GM12878 (cell line): ENCODE measurements at regions not wholly inside any gene's neighbourhood (a gene's known extent, or its start where the extent isn't known, plus 50 kb on each side); places are given as distances from the start of the nearest gene placed in this dataset.

Source experiments
- ATAC-seq: fragments of 200-7000 bp; cut with Tn5 transposase; 3 replicates; pipeline ENCODE4 v1.9.1; 2020; ENCODE audit warnings: mild to moderate bottlenecking, moderate library complexity
- BruUV-seq: library from RNA; stranded (reverse); fragments of 400-500 nt; replicated peaks from 2 replicates; lab custom pipeline; 2021; lab: Mats Ljungman, UMichigan
- CTCF ChIA-PET: fragments of 300-600 bp; sonication (Branson Sonifier 250); formaldehyde crosslinking; extraction: SDS; loops from one replicate; lab custom pipeline; 2021; ENCODE audit warnings: inconsistent platforms; lab: Yijun Ruan, JAX
- POLR2A ChIA-PET: fragments of 350-600 bp; formaldehyde crosslinking; extraction: SDS; loops from one replicate; lab custom pipeline; 2021; ENCODE audit warnings: inconsistent platforms; lab: Charles Lee
- RAD21 ChIA-PET: fragments of 300-600 bp; sonication (Branson Sonifier 250); formaldehyde crosslinking; loops from one replicate; lab custom pipeline; 2023; ENCODE audit warnings: antibody characterized with exemption; ENCODE audit not compliant: unreplicated experiment; lab: Charles Lee
- SMC1A ChIA-PET: fragments of 300-600 bp; sonication (Branson Sonifier 250); formaldehyde crosslinking; loops from one replicate; lab custom pipeline; 2023; ENCODE audit not compliant: unreplicated experiment, uncharacterized antibody; lab: Charles Lee
- DNase-seq: peaks from one replicate; pipeline ENCODE4 v3.0.0-alpha.2; 2011; ENCODE audit warnings: low read depth, low spot score
- FAIRE-seq: peaks from 3 replicates; lab custom pipeline; 2011; peaks lifted over from hg19 to GRCh38; lab: Jason Lieb, UNC
- H2AFZ ChIP-seq: 2 replicates; pipeline ENCODE4 v1.6.0; 2011; ENCODE audit warnings: low read depth, low read length, control low read depth; ENCODE audit not compliant: control insufficient read depth
- H3K27ac ChIP-seq: 2 replicates; pipeline ENCODE4 v1.5.1; 2011; ENCODE audit warnings: control low read depth; ENCODE audit not compliant: control insufficient read depth, insufficient read depth
- H3K27me3 ChIP-seq, 2 experiments: replicated peaks in 1 of 2; 2 replicates each; pipeline versions ENCODE4 v1.6.0 to v1.6.1; 2011; ENCODE audit warnings: low read length in 1 of 2; ENCODE audit not compliant: control insufficient read depth in 2 of 2, insufficient read depth in 2 of 2
- H3K36me3 ChIP-seq, 2 experiments: 2 replicates each; pipeline ENCODE4 v1.5.1; 2011; ENCODE audit warnings: low read length in 1 of 2; ENCODE audit not compliant: control insufficient read depth in 2 of 2, insufficient read depth in 2 of 2
- H3K4me1 ChIP-seq: 2 replicates; pipeline ENCODE4 v1.6.1; 2011; ENCODE audit warnings: mild to moderate bottlenecking, low read length, moderate library complexity, mixed read lengths; ENCODE audit not compliant: control insufficient read depth, insufficient read depth
- H3K4me2 ChIP-seq: 2 replicates; pipeline ENCODE4 v1.6.0; 2011; ENCODE audit warnings: control low read depth; ENCODE audit not compliant: control insufficient read depth, insufficient read depth
- H3K4me3 ChIP-seq: fragments of 200-600 bp; sonication (generic); 2 replicates; pipeline ENCODE4 v1.5.1; 2016
- H3K79me2 ChIP-seq: 2 replicates; pipeline ENCODE4 v1.6.0; 2011; ENCODE audit warnings: low read length; ENCODE audit not compliant: control insufficient read depth, insufficient read depth
- H3K9ac ChIP-seq: 2 replicates; pipeline ENCODE4 v1.8.0; 2011; ENCODE audit warnings: low read length, control low read depth, mixed read lengths; ENCODE audit not compliant: control insufficient read depth, insufficient read depth
- H3K9me3 ChIP-seq: replicated peaks from 3 replicates; pipeline ENCODE4 v1.5.1; 2011; ENCODE audit warnings: mild to moderate bottlenecking, low read length; ENCODE audit not compliant: control insufficient read depth, insufficient read depth
- H4K20me1 ChIP-seq: 2 replicates; pipeline ENCODE4 v1.6.0; 2011; ENCODE audit not compliant: control insufficient read depth, insufficient read depth
- CEBPZ ChIP-seq: fragments of 150-350 bp; IDR thresholded peaks from 2 replicates; pipeline ENCODE4 v1.6.1; 2016; ENCODE audit warnings: low read depth, low read length
- NFIC ChIP-seq: IDR thresholded peaks from 2 replicates; pipeline ENCODE4 v1.6.1; 2012; ENCODE audit warnings: low read depth, mild to moderate bottlenecking, inconsistent platforms, low read length, moderate library complexity
- SKIL ChIP-seq: fragments of 450-650 bp; IDR thresholded peaks from 2 replicates; pipeline ENCODE4 v1.6.1; 2017; ENCODE audit warnings: mild to moderate bottlenecking, low read depth, inconsistent platforms; ENCODE audit not compliant: poor library complexity, severe bottlenecking
- ZNF274 ChIP-seq: IDR thresholded peaks from one replicate; pipeline ENCODE4 v1.8.0; 2011; ENCODE audit not compliant: insufficient read length, insufficient read depth
- ZNF592 ChIP-seq: fragments of 450-650 bp; IDR thresholded peaks from 2 replicates; pipeline ENCODE4 v1.6.1; 2017; ENCODE audit warnings: mild to moderate bottlenecking, moderate library complexity
- WGBS: methylation state at CpG from one replicate; pipeline ENCODE4 v1.1.6; 2016; ENCODE audit warnings: low lambda C conversion rate; ENCODE audit not compliant: insufficient replicate concordance, insufficient coverage; ENCODE audit errors: missing lambda C conversion rate; 5-methylcytosine and 5-hydroxymethylcytosine counted together
- in situ Hi-C: fragments of 300-500 bp; cut with MboI; formaldehyde crosslinking; loops from 9 replicates; pipeline ENCODE4 v1.14.3; 2018; ENCODE audit warnings: mixed read lengths
- intact Hi-C: fragments of 100-400 bp; cut with micrococcal nuclease; formaldehyde crosslinking; loops from one replicate; pipeline ENCODE4 v1.14.2; 2022; ENCODE audit not compliant: unreplicated experiment
- TF ChIP-seq, protein P1 (sequence below): IDR thresholded peaks from 2 replicates; pipeline ENCODE4 v1.6.1; 2011; ENCODE audit warnings: borderline replicate concordance, low read depth, mild to moderate bottlenecking, moderate library complexity, mixed read lengths, low read length; ENCODE audit not compliant: insufficient read depth; ENCODE audit errors: extremely low read length

DNA sequence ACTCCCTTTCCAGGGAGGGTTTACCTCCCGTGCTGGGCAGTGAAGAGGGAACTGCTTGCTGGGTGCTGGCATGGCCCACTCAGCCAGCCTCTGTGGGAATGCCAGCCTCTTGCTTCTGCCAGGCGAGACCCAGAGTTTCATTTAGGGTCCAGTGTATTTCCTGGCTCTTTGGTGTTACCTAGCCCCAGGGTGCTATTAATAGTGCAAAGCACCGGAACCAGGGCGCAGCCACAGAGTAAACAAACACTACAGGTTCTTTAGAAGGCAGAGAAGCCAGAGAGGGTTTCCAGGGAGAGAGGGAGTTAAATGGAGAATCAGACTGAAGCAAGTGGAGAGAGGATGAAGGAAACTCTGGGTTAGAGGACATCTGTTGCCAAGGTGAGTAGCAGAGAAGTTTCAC, 74.9 kb upstream of the SPATA13 start (continued):
- TF ChIP-seq, protein P1, sequence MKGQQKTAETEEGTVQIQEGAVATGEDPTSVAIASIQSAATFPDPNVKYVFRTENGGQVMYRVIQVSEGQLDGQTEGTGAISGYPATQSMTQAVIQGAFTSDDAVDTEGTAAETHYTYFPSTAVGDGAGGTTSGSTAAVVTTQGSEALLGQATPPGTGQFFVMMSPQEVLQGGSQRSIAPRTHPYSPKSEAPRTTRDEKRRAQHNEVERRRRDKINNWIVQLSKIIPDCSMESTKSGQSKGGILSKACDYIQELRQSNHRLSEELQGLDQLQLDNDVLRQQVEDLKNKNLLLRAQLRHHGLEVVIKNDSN: no peak
- no peak for TF ChIP-seq SKIL

- SMC1A ChIA-PET: no interaction called here
- CTCF ChIA-PET: no interaction called here
- intact Hi-C loops: no loop called here
Measured at GRCh38 chr13:24086642-24087041, 73.9 kb upstream of the SPATA13 start.

More at GRCh38 chr13:24086642-24087041, 73.9 kb upstream of the SPATA13 start:
- ChIA-PET RAD21 (no interaction called here), POLR2A (no interaction called here)
- Histone ChIP-seq H3K27ac (no peak overlapping the region), H2AFZ (no peak overlapping the region), H3K9me3 (no peaks in the 10 kb centered on the region), H3K9ac (no peak overlapping the region), H3K4me1 (no peaks in the 10 kb centered on the region), H3K4me3 (no peak overlapping the region), H3K79me2 (no peaks in the 10 kb centered on the region), H3K36me3 (no peaks in the 10 kb centered on the region), H4K20me1 (no peaks in the 10 kb centered on the region), H3K4me2 (no peak overlapping the region)
- FAIRE-seq (no peak), DNase-seq (no peak)
- WGBS: 14% methylated on average over 6 of the region's 6 CpGs
- BruUV-seq: no TSS peak
- in situ Hi-C loops: no loop called here
- TF ChIP-seq CEBPZ (no peak), ZNF274 (no peak), ZNF592 (no peak), NFIC (no peak)
- TF ChIP-seq, all 136 proteins: peak for 0
- peaks cover 0 to 3% of the 10 kb centered on the region in 2 experiments; a peak in 2 of 4 replicates for H3K27me3 ChIP-seq
- ATAC-seq: no peak
